ENCODE measurements at regions not wholly inside any gene's neighbourhood (a gene's known extent, or its start where the extent isn't known, plus 50 kb on each side); places are given as distances from the start of the nearest gene placed in this dataset.

GRCh38 chr2:176643646-176644045, 374.4 kb downstream of the MTX2 start:
- no peak overlapping the region for H3K4me3 ChIP-seq (ENCODE audit: control insufficient read depth, low read depth, low read length)
- no peak for TF ChIP-seq CTCF (conservative IDR thresholded peaks at IDR 0.05; ENCODE audit: control insufficient read depth, insufficient read depth, low read depth, low read length)
- peak; percentile 53 for DNase-seq (ENCODE audit: low read depth)

- no peak for DNase-seq (ENCODE audit: low read depth)
- no peak for TF ChIP-seq CTCF (conservative IDR thresholded peaks at IDR 0.05; ENCODE audit: control insufficient read depth, insufficient read depth, low read depth, low read length)
Measured at GRCh38 chr2:176645494-176645893, 376.3 kb downstream of the MTX2 start.

GRCh38 chr2:176646033-176646615, 376.9 kb downstream of the MTX2 start:
- TF ChIP-seq CTCF (conservative IDR thresholded peaks at IDR 0.05; ENCODE audit: control insufficient read depth, insufficient read depth, low read depth, low read length): no peak
- H3K4me3 ChIP-seq (ENCODE audit: control insufficient read depth, low read depth, low read length): no peak overlapping the region
- no peak for DNase-seq (ENCODE audit: low read depth)

More at GRCh38 chr2:176645494-176645893, 376.3 kb downstream of the MTX2 start:
- no peak overlapping the region for H3K4me3 ChIP-seq (ENCODE audit: control insufficient read depth, low read depth, low read length)

GRCh38 chr2:176647325-176648165, 378.3 kb downstream of the MTX2 start:
- TF ChIP-seq CTCF (conservative IDR thresholded peaks at IDR 0.05; ENCODE audit: control insufficient read depth, insufficient read depth, low read depth, low read length): no peak
- H3K4me3 ChIP-seq (ENCODE audit: control insufficient read depth, low read depth, low read length): no peak overlapping the region
- DNase-seq (ENCODE audit: low read depth): no peak

- no peak overlapping the region for H3K4me3 ChIP-seq (ENCODE audit: control insufficient read depth, low read depth, low read length)
- TF ChIP-seq CTCF (conservative IDR thresholded peaks at IDR 0.05; ENCODE audit: control insufficient read depth, insufficient read depth, low read depth, low read length): no peak
- DNase-seq (ENCODE audit: low read depth): no peak
Measured at GRCh38 chr2:176648700-176649297, 379.6 kb downstream of the MTX2 start.

GRCh38 chr2:176650104-176650837, 381.0 kb downstream of the MTX2 start:
- peak; percentile 18 for TF ChIP-seq CTCF (conservative IDR thresholded peaks at IDR 0.05; ENCODE audit: control insufficient read depth, insufficient read depth, low read depth, low read length)
- no peak overlapping the region for H3K4me3 ChIP-seq (ENCODE audit: control insufficient read depth, low read depth, low read length)
- no peak for DNase-seq (ENCODE audit: low read depth)
